Endothelial cell of umbilical vein (primary cell): ENCODE measurements at regions not wholly inside any gene's neighbourhood (a gene's known extent, or its start where the extent isn't known, plus 50 kb on each side); places are given as distances from the start of the nearest gene placed in this dataset.

Experiments used
- BruUV-seq: library from RNA; stranded (reverse); fragments of 400-500 nt; replicated peaks from 2 replicates; lab custom pipeline; 2021; lab: Mats Ljungman, UMichigan
- CTCF ChIA-PET: fragments of 300-600, 350-600 bp; sonication (Branson Sonifier 250); formaldehyde crosslinking; loops from one replicate; lab custom pipeline; 2021; ENCODE audit warnings: antibody characterized with exemption, inconsistent platforms; lab: Charles Lee
- POLR2A ChIA-PET: fragments of 300-600, 350-600 bp; sonication (Branson Sonifier 250); formaldehyde crosslinking; loops from one replicate; lab custom pipeline; 2021; ENCODE audit warnings: antibody characterized with exemption, inconsistent platforms; lab: Charles Lee
- DNase-seq: peaks from one replicate; pipeline ENCODE4 v3.0.0-alpha.2; 2011; ENCODE audit warnings: low read depth, low spot score
- FAIRE-seq: peaks from 2 replicates; lab custom pipeline; 2011; peaks lifted over from hg19 to GRCh38; lab: Jason Lieb, UNC
- H2AFZ ChIP-seq: 2 replicates; pipeline ENCODE4 v1.6.0; 2012; ENCODE audit warnings: low read depth, low read length, control low read depth, inconsistent platforms
- H3K27ac ChIP-seq: 2 replicates; pipeline ENCODE4 v1.5.1; 2011; ENCODE audit warnings: low read depth, mild to moderate bottlenecking, control low read depth, low read length, moderate library complexity; ENCODE audit not compliant: insufficient read depth
- H3K27me3 ChIP-seq, 2 experiments: 2 replicates each; pipeline versions ENCODE4 v1.6.0 to v1.6.1; 2011; ENCODE audit warnings: low read length in 2 of 2, mixed read lengths in 1 of 2; ENCODE audit not compliant: control insufficient read depth in 2 of 2, insufficient read depth in 2 of 2
- H3K36me3 ChIP-seq, 2 experiments: 2 replicates in 1 of 2; 3 replicates in 1 of 2; pipeline ENCODE4 v1.5.1; 2011; ENCODE audit warnings: low read length in 2 of 2, mild to moderate bottlenecking in 1 of 2, moderate library complexity in 1 of 2; ENCODE audit not compliant: control insufficient read depth in 2 of 2, insufficient read depth in 2 of 2; ENCODE audit errors: extremely low read depth in 1 of 2
- H3K4me1 ChIP-seq: 3 replicates; pipeline ENCODE4 v1.5.1; 2011; ENCODE audit warnings: mild to moderate bottlenecking, low read length; ENCODE audit not compliant: control insufficient read depth, insufficient read depth; ENCODE audit errors: extremely low read depth
- H3K4me2 ChIP-seq: 2 replicates; pipeline ENCODE4 v1.6.1; 2011; ENCODE audit warnings: low read length, control low read depth, mixed read lengths; ENCODE audit not compliant: insufficient read depth
- H3K4me3 ChIP-seq, 3 experiments: fragments of 200-600 bp in 1 of 3; sonication (generic), shearing (Covaris generic) in 1 of 3; replicated peaks in 1 of 3; 2 replicates each; pipeline ENCODE4 v1.5.1; 2011 to 2016; ENCODE audit warnings: control low read depth in 3 of 3, low read length in 3 of 3, mild to moderate bottlenecking in 2 of 3, inconsistent platforms in 1 of 3, low read depth in 1 of 3, moderate library complexity in 1 of 3; ENCODE audit not compliant: insufficient read depth in 1 of 3
- H3K79me2 ChIP-seq: 2 replicates; pipeline ENCODE4 v1.6.0; 2012; ENCODE audit warnings: low read length, inconsistent platforms; ENCODE audit not compliant: control insufficient read depth, insufficient read depth
- H3K9ac ChIP-seq: replicated peaks from 2 replicates; pipeline ENCODE3; 2011; ENCODE audit warnings: low read length, control low read depth; ENCODE audit not compliant: insufficient read depth; ENCODE audit errors: extremely low read depth
- H3K9me1 ChIP-seq: replicated peaks from 3 replicates; pipeline ENCODE4 v1.6.0; 2011; ENCODE audit warnings: mild to moderate bottlenecking, low read length; ENCODE audit not compliant: control insufficient read depth, insufficient read depth; ENCODE audit errors: extremely low read depth
- H3K9me3 ChIP-seq: replicated peaks from 2 replicates; pipeline ENCODE4 v1.5.1; 2012; ENCODE audit warnings: low read length, inconsistent platforms; ENCODE audit not compliant: control insufficient read depth, insufficient read depth
- H4K20me1 ChIP-seq: replicated peaks from 2 replicates; pipeline ENCODE3; 2011; ENCODE audit warnings: mild to moderate bottlenecking, low read length; ENCODE audit not compliant: control insufficient read depth, insufficient read depth; ENCODE audit errors: extremely low read depth
- EZH2 ChIP-seq: IDR thresholded peaks from 2 replicates; pipeline ENCODE4 v1.6.1; 2012; ENCODE audit warnings: borderline replicate concordance, low read depth, mild to moderate bottlenecking, moderate library complexity, low read length, inconsistent platforms; ENCODE audit not compliant: severe bottlenecking
- FOS ChIP-seq: IDR thresholded peaks from 2 replicates; pipeline ENCODE4 v1.6.1; 2011; ENCODE audit warnings: mild to moderate bottlenecking, low read length, moderate library complexity, borderline replicate concordance; ENCODE audit not compliant: insufficient read depth
- GATA2 ChIP-seq: IDR thresholded peaks from 2 replicates; pipeline ENCODE4 v1.7.0; 2011; ENCODE audit warnings: low read depth, mild to moderate bottlenecking, moderate library complexity, mixed read lengths, low read length; ENCODE audit not compliant: insufficient read length, insufficient read depth
- JUN ChIP-seq: IDR thresholded peaks from 2 replicates; pipeline ENCODE4 v1.6.1; 2011; ENCODE audit warnings: borderline replicate concordance, low read depth; ENCODE audit not compliant: insufficient read length, insufficient read depth
- MYC ChIP-seq: IDR thresholded peaks from one replicate; pipeline ENCODE4 v1.6.1; 2011; ENCODE audit warnings: mild to moderate bottlenecking, low read depth, low read length
- POLR2A ChIP-seq: IDR thresholded peaks from 2 replicates; pipeline ENCODE4 v1.6.1; 2012; ENCODE audit warnings: low read depth, mild to moderate bottlenecking, control low read depth, low read length
- POLR2AphosphoS5 ChIP-seq: IDR thresholded peaks from 2 replicates; pipeline ENCODE4 v1.6.1; 2012; ENCODE audit warnings: low read depth, mild to moderate bottlenecking, control low read depth, low read length, moderate library complexity; ENCODE audit not compliant: insufficient read depth
- dilution Hi-C: fragments of 300-500 bp; cut with MboI; formaldehyde crosslinking; loops from one replicate; pipeline ENCODE4 v1.15.0; 2019; ENCODE audit warnings: low sequenced_read_pairs; ENCODE audit not compliant: extremely low pct_ligation_motif_present
- intact Hi-C: fragments of 100-400 bp; cut with micrococcal nuclease; formaldehyde crosslinking; loops from one replicate; pipeline ENCODE4 v1.10.0; 2022
- TF ChIP-seq, protein P1 (sequence below), 2 donors: IDR thresholded peaks; 1 replicate in 1 of 2; 2 replicates in 1 of 2; pipeline ENCODE4 v1.5.1; 2011; ENCODE audit warnings: low read length in 2 of 2, mild to moderate bottlenecking in 2 of 2, moderate library complexity in 2 of 2, control low read depth in 1 of 2, inconsistent platforms in 1 of 2, low read depth in 1 of 2; ENCODE audit not compliant: insufficient read depth in 1 of 2; ENCODE audit errors: extremely low read depth in 1 of 2
- TF ChIP-seq, protein P2 (sequence below): IDR thresholded peaks from 2 replicates; pipeline ENCODE4 v1.6.1; 2011; ENCODE audit not compliant: insufficient read depth, insufficient read length

DNA sequence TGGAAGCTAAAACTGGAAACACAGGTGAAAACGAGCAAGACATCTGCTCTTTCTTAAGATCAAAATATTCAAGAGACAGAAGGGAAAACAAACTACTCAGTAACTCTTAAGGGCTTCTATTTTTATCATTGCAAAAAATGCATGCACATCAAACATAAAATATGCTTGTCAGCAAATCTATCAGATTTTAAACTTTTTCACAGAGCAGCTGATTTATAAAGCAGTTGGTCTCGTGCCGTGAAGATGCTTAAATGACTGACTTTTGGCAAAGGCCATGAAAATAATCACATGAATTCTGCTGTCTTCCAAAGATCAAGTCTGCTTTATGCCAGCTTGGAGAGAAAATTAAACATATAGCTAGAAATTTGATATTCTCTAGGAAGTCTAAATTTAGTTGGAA is 482.1 kb upstream of the HS3ST1 start:
- Histone ChIP-seq H3K9me3 (no peaks in the 10 kb centered on the region), H2AFZ (no peak overlapping the region), H3K36me3 (no peaks in the 10 kb centered on the region), H4K20me1 (no peaks in the 10 kb centered on the region), H3K79me2 (no peaks in the 10 kb centered on the region), H3K27ac (no peak overlapping the region), H3K4me3 (no peak overlapping the region), H3K27me3 (no peaks in the 10 kb centered on the region), H3K9me1 (no peaks in the 10 kb centered on the region), H3K4me2 (no peak overlapping the region), H3K4me1 (peaks cover 14% of the 10 kb centered on the region), H3K9ac (no peak overlapping the region)
- dilution Hi-C loops (no loop called here), intact Hi-C loops (no loop called here)
- FAIRE-seq = no peak
- no TSS peak for BruUV-seq
- no peak for DNase-seq
- CTCF ChIA-PET = interaction anchor here (0.6 kb wide), 1 partner anchor 42 kb away, joined by 3 read pairs; no protein-coding TSS in a partner anchor
- TF ChIP-seq EZH2 = no peak
- TF ChIP-seq, protein P1, sequence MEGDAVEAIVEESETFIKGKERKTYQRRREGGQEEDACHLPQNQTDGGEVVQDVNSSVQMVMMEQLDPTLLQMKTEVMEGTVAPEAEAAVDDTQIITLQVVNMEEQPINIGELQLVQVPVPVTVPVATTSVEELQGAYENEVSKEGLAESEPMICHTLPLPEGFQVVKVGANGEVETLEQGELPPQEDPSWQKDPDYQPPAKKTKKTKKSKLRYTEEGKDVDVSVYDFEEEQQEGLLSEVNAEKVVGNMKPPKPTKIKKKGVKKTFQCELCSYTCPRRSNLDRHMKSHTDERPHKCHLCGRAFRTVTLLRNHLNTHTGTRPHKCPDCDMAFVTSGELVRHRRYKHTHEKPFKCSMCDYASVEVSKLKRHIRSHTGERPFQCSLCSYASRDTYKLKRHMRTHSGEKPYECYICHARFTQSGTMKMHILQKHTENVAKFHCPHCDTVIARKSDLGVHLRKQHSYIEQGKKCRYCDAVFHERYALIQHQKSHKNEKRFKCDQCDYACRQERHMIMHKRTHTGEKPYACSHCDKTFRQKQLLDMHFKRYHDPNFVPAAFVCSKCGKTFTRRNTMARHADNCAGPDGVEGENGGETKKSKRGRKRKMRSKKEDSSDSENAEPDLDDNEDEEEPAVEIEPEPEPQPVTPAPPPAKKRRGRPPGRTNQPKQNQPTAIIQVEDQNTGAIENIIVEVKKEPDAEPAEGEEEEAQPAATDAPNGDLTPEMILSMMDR (IDR thresholded peaks at IDR 0.05; ENCODE audit: extremely low read depth in 1 of 2, insufficient read depth in 1 of 2, low read depth in 1 of 2, low read length in 2 of 2) = no peak
- no peak for TF ChIP-seq POLR2AphosphoS5
- TF ChIP-seq POLR2A = no peak
- TF ChIP-seq GATA2 = no peak
- TF ChIP-seq MYC = no peak
- TF ChIP-seq, protein P2, sequence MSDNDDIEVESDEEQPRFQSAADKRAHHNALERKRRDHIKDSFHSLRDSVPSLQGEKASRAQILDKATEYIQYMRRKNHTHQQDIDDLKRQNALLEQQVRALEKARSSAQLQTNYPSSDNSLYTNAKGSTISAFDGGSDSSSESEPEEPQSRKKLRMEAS = no peak
- TF ChIP-seq FOS = no peak
- TF ChIP-seq JUN = no peak
- POLR2A ChIA-PET = no interaction called here
